GM12875 (cell line): ENCODE measurements at regions not wholly inside any gene's neighbourhood (a gene's known extent, or its start where the extent isn't known, plus 50 kb on each side); places are given as distances from the start of the nearest gene placed in this dataset.

Experiments used
- H3K4me3 ChIP-seq: one replicate; pipeline ENCODE4 v1.5.1; 2011; ENCODE audit warnings: low read depth, low read length, control low read depth
- CTCF ChIP-seq: IDR thresholded peaks from 2 replicates; pipeline ENCODE4 v1.5.1; 2011; ENCODE audit warnings: low read depth, mild to moderate bottlenecking, control low read depth, inconsistent platforms, low read length, moderate library complexity, borderline replicate concordance; ENCODE audit not compliant: insufficient read depth

- no peak for TF ChIP-seq CTCF
- no peak overlapping the region for H3K4me3 ChIP-seq
Observed at GRCh38 chr10:57513637-57514036, 754.1 kb downstream of the IPMK start.

- TF ChIP-seq CTCF = no peak
- no peak overlapping the region for H3K4me3 ChIP-seq
Observed at GRCh38 chr10:57507788-57508187, 759.9 kb downstream of the IPMK start.

- TF ChIP-seq CTCF = no peak
Observed at GRCh38 chr10:57506414-57507094, 761.1 kb downstream of the IPMK start.

GRCh38 chr10:57494486-57494885, 773.2 kb downstream of the IPMK start:
- no peak for TF ChIP-seq CTCF
- H3K4me3 ChIP-seq = no peak overlapping the region

More at GRCh38 chr10:57506414-57507094, 761.1 kb downstream of the IPMK start:
- H3K4me3 ChIP-seq = no peak overlapping the region

- TF ChIP-seq CTCF = no peak
- no peak overlapping the region for H3K4me3 ChIP-seq
Observed at GRCh38 chr10:57482259-57482658, 785.4 kb downstream of the IPMK start.

- no peak for TF ChIP-seq CTCF
- no peak overlapping the region for H3K4me3 ChIP-seq
Observed at GRCh38 chr10:57472823-57473619, 794.7 kb downstream of the IPMK start.
